Epithelial cell of prostate (primary cell): ENCODE measurements at regions not wholly inside any gene's neighbourhood (a gene's known extent, or its start where the extent isn't known, plus 50 kb on each side); places are given as distances from the start of the nearest gene placed in this dataset.

Experiments
- DNase-seq: peaks from one replicate; pipeline ENCODE4 v3.0.0-alpha.2; 2011; ENCODE audit warnings: low read depth, low spot score
- H3K27ac ChIP-seq: fragments of 450-650 bp; 2 replicates; pipeline ENCODE4 v1.5.1; 2017; ENCODE audit warnings: mild to moderate bottlenecking

- no peak for DNase-seq
- no peak overlapping the region for H3K27ac ChIP-seq
Measured at GRCh38 chr10:36647540-36647939, 477.9 kb upstream of the ANKRD30A start.

- no peak for DNase-seq
- no peak overlapping the region for H3K27ac ChIP-seq
Measured at GRCh38 chr10:36640626-36641025, 484.8 kb upstream of the ANKRD30A start.

GRCh38 chr10:36638462-36639155, 486.8 kb upstream of the ANKRD30A start:
- no peak overlapping the region for H3K27ac ChIP-seq
- DNase-seq = no peak

GRCh38 chr10:36636879-36637278, 488.5 kb upstream of the ANKRD30A start:
- H3K27ac ChIP-seq = no peak overlapping the region
- no peak for DNase-seq

GRCh38 chr10:36636285-36636839, 489.0 kb upstream of the ANKRD30A start:
- no peak for DNase-seq
- no peak overlapping the region for H3K27ac ChIP-seq

GRCh38 chr10:36634916-36635315, 490.5 kb upstream of the ANKRD30A start:
- no peak for DNase-seq
- no peak overlapping the region for H3K27ac ChIP-seq

- H3K27ac ChIP-seq = no peak overlapping the region
Measured at GRCh38 chr10:36630267-36630666, 495.1 kb upstream of the ANKRD30A start.

GRCh38 chr10:36629476-36629875, 495.9 kb upstream of the ANKRD30A start:
- no peak for DNase-seq

More at GRCh38 chr10:36630267-36630666, 495.1 kb upstream of the ANKRD30A start:
- no peak for DNase-seq

GRCh38 chr10:36624551-36625100, 500.8 kb upstream of the ANKRD30A start:
- no peak for DNase-seq
- no peak overlapping the region for H3K27ac ChIP-seq

More at GRCh38 chr10:36629476-36629875, 495.9 kb upstream of the ANKRD30A start:
- H3K27ac ChIP-seq = no peak overlapping the region

GRCh38 chr10:36621346-36621745, 504.1 kb upstream of the ANKRD30A start:
- no peak overlapping the region for H3K27ac ChIP-seq
- DNase-seq = no peak

- DNase-seq = no peak
- no peak overlapping the region for H3K27ac ChIP-seq
Measured at GRCh38 chr10:36612436-36612835, 513.0 kb upstream of the ANKRD30A start.

GRCh38 chr10:36608866-36609265, 516.5 kb upstream of the ANKRD30A start:
- DNase-seq = no peak
- H3K27ac ChIP-seq = no peak overlapping the region

GRCh38 chr10:36608251-36608650, 517.1 kb upstream of the ANKRD30A start:
- DNase-seq = no peak
- H3K27ac ChIP-seq = no peak overlapping the region

GRCh38 chr10:36606234-36606839, 519.1 kb upstream of the ANKRD30A start:
- no peak overlapping the region for H3K27ac ChIP-seq
- DNase-seq = no peak

GRCh38 chr10:36604316-36604715, 521.1 kb upstream of the ANKRD30A start:
- no peak for DNase-seq
- H3K27ac ChIP-seq = no peak overlapping the region

GRCh38 chr10:36603688-36604087, 521.7 kb upstream of the ANKRD30A start:
- no peak for DNase-seq
- no peak overlapping the region for H3K27ac ChIP-seq

- DNase-seq = no peak
Measured at GRCh38 chr10:36602374-36602773, 523.0 kb upstream of the ANKRD30A start.

GRCh38 chr10:36597756-36598320, 527.6 kb upstream of the ANKRD30A start:
- no peak overlapping the region for H3K27ac ChIP-seq
- DNase-seq = no peak

More at GRCh38 chr10:36602374-36602773, 523.0 kb upstream of the ANKRD30A start:
- H3K27ac ChIP-seq = no peak overlapping the region

- H3K27ac ChIP-seq = peak overlapping the region; percentile 20
- no peak for DNase-seq
Measured at GRCh38 chr10:36592964-36593363, 532.4 kb upstream of the ANKRD30A start.

- DNase-seq = no peak
- no peak overlapping the region for H3K27ac ChIP-seq
Measured at GRCh38 chr10:36591436-36591835, 534.0 kb upstream of the ANKRD30A start.

GRCh38 chr10:36583690-36584089, 541.7 kb upstream of the ANKRD30A start:
- no peak for DNase-seq

More at GRCh38 chr10:36583690-36584089, 541.7 kb upstream of the ANKRD30A start:
- no peak overlapping the region for H3K27ac ChIP-seq
